PFSK-1 (cell line): ENCODE measurements at regions not wholly inside any gene's neighbourhood (a gene's known extent, or its start where the extent isn't known, plus 50 kb on each side); places are given as distances from the start of the nearest gene placed in this dataset.

Experiments used
- FOXP2 ChIP-seq: optimal IDR thresholded peaks from 2 replicates; pipeline ENCODE3; 2011; ENCODE audit warnings: borderline replicate concordance, control low read depth, inconsistent platforms; ENCODE audit not compliant: insufficient read depth; ENCODE audit errors: extremely low read length, extremely low read depth
- POLR2AphosphoS5 ChIP-seq: IDR thresholded peaks from 2 replicates; pipeline ENCODE4 v1.6.1; 2012; ENCODE audit warnings: low read depth, mild to moderate bottlenecking, control low read depth, low read length, moderate library complexity
- SIN3A ChIP-seq: IDR thresholded peaks from 2 replicates; pipeline ENCODE4 v1.6.1; 2012; ENCODE audit warnings: mild to moderate bottlenecking, low read length, moderate library complexity, borderline replicate concordance; ENCODE audit not compliant: insufficient read depth
- TAF1 ChIP-seq: IDR thresholded peaks from 2 replicates; pipeline ENCODE4 v1.6.1; 2012; ENCODE audit warnings: low read length, control low read depth, borderline replicate concordance; ENCODE audit not compliant: insufficient read depth
- TF ChIP-seq, protein P1 (sequence below), 2 experiments: IDR thresholded peaks; 2 replicates each; pipeline versions ENCODE4 v1.6.1 to v1.8.0; 2011 to 2012; ENCODE audit warnings: low read depth in 2 of 2, low read length in 2 of 2, control low read depth in 1 of 2, inconsistent platforms in 1 of 2, mild to moderate bottlenecking in 1 of 2, moderate library complexity in 1 of 2; ENCODE audit not compliant: insufficient read depth in 1 of 2

DNA sequence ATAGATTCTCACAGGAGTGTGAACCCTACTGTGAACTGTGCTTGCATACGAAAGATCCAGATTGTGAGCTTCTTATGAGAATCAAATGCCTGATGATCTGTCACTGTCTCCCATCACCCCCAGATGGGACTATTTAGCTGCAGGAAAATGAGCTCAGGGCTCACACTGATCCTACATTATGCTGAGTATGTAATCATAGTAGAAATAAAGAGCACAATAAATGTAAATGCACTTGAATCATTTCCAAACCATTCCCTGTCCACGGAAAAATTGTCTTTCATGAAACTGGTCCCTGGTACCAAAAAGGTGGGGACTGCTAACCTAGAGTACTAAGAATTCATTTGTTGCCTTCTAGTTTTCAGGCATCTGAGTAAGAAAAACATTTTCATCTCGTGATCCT lies 1215.8 kb upstream of the TMEM132C start:
- TF ChIP-seq FOXP2 (no peak), SIN3A (no peak), TAF1 (no peak), POLR2AphosphoS5 (no peak)
- TF ChIP-seq, protein P1, sequence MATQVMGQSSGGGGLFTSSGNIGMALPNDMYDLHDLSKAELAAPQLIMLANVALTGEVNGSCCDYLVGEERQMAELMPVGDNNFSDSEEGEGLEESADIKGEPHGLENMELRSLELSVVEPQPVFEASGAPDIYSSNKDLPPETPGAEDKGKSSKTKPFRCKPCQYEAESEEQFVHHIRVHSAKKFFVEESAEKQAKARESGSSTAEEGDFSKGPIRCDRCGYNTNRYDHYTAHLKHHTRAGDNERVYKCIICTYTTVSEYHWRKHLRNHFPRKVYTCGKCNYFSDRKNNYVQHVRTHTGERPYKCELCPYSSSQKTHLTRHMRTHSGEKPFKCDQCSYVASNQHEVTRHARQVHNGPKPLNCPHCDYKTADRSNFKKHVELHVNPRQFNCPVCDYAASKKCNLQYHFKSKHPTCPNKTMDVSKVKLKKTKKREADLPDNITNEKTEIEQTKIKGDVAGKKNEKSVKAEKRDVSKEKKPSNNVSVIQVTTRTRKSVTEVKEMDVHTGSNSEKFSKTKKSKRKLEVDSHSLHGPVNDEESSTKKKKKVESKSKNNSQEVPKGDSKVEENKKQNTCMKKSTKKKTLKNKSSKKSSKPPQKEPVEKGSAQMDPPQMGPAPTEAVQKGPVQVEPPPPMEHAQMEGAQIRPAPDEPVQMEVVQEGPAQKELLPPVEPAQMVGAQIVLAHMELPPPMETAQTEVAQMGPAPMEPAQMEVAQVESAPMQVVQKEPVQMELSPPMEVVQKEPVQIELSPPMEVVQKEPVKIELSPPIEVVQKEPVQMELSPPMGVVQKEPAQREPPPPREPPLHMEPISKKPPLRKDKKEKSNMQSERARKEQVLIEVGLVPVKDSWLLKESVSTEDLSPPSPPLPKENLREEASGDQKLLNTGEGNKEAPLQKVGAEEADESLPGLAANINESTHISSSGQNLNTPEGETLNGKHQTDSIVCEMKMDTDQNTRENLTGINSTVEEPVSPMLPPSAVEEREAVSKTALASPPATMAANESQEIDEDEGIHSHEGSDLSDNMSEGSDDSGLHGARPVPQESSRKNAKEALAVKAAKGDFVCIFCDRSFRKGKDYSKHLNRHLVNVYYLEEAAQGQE (IDR thresholded peaks at IDR 0.05; ENCODE audit: insufficient read depth in 1 of 2, low read depth in 2 of 2, low read length in 2 of 2), result no peak

DNA sequence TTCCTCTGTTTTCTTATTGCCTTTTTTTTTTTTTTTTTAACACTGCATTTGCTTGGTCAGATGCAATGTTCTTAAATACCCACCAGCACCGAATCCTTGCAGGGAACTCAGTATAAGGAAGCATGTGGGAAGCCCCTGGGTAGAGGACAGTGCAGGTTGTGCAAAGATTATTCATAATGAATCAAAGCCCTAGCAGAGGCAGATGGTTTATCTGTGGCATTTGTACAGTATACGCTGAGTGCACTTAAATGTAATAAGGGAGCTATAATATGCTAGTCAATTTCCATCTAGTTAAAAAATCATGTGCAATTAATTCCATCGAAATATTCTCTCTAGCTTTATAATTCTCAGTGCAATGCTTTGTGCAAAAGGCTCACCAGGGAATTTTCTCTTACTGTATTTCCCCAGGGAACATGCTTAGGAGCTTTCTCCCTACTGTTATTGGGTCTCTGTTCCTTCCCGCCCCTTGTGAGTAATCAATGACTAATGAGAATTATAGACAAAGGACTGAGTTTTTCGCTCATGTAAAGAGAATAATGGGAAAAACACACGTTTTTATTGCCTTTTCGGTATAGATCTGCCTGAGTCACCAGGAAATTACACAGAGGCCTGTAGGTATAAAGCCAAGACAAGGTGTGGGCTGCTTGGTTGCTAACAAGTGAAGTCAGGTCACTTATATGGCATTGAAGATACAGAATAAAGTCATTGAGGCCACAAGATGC lies 1214.3 kb upstream of the TMEM132C start:
- TF ChIP-seq, protein P1 (IDR thresholded peaks at IDR 0.05; ENCODE audit: insufficient read depth in 1 of 2, low read depth in 2 of 2, low read length in 2 of 2), result no peak
- TF ChIP-seq POLR2AphosphoS5, result no peak
- no peak for TF ChIP-seq TAF1
- TF ChIP-seq SIN3A, result no peak

DNA sequence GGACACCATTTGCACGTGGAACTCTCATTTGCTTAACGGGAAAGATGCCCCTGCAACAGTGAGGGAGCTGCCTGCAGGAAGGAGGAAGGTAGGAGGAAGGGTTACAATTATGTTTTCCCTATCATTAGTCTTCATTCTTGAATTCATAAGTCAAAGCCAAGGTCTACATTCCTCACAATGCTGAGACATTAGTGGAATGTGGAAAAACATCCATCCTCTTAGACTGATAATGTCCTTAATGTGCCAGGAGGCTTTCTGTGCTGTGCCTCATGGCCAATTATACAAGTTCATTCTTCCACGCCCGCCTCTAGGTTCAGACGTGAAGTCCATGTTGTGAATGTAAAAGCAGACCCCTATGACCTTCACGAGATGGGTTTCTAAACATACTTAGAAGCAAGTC lies 1212.4 kb upstream of the TMEM132C start:
- TF ChIP-seq SIN3A (no peak), TAF1 (no peak), POLR2AphosphoS5 (no peak), FOXP2 (no peak)
- TF ChIP-seq, protein P1 (IDR thresholded peaks at IDR 0.05; ENCODE audit: insufficient read depth in 1 of 2, low read depth in 2 of 2, low read length in 2 of 2), result no peak

DNA sequence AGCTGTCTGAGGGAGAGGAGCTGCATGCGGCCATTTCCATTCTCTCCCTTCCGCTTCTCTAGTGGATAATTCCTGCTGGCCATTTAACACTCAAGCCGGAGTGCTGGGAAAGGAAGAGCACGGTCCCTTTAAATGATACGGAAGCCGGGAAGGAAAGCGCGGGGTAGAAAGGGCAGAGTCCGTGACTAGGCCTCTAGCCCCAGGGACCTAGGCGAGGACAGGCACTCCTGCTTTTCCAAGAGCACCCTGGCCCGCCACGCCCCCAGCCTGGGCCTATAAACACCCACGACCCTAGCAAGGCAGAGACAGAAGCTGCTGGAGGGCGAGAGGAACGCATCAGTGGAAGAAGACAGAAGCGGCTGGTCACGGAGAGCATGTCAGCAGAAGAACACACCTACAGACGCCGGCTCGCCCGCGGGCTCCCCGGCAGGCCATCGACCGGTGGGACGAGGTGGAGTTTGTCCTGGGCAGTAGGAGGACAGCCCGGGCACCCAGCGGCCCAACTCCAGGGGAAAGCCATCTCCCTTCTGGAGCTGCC lies 1206.6 kb upstream of the TMEM132C start:
- TF ChIP-seq FOXP2 (no peak), POLR2AphosphoS5 (no peak), SIN3A (no peak), TAF1 (no peak)
- TF ChIP-seq, protein P1 (IDR thresholded peaks at IDR 0.05; ENCODE audit: insufficient read depth in 1 of 2, low read depth in 2 of 2, low read length in 2 of 2), result no peak

DNA sequence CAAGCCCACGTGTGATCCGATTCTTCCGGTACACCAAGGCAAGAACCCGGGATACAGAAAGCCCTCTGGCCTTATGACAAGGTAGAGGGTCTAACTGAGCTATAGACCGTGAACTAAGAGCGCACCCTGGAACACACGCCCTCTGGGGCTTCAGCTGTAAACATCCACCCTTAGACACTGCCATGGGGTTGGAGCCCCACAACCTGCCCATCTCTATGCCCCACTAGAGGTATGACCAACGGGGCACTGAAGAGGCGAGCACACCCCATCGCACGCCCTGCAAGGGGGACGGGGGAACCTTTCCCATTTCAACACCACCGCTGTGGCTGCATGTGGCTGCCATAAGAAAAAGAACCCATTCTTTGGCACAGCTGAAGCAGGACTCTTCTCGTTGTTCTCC lies 1206.0 kb upstream of the TMEM132C start:
- TF ChIP-seq SIN3A (no peak), FOXP2 (no peak), POLR2AphosphoS5 (no peak), TAF1 (no peak)
- TF ChIP-seq, protein P1 (IDR thresholded peaks at IDR 0.05; ENCODE audit: insufficient read depth in 1 of 2, low read depth in 2 of 2, low read length in 2 of 2), result no peak
